Inferior parietal cortex (tissue), 1 donor: ENCODE measurements at regions not wholly inside any gene's neighbourhood (a gene's known extent, or its start where the extent isn't known, plus 50 kb on each side); places are given as distances from the start of the nearest gene placed in this dataset.

Experiments used
- DNase-seq: peaks from one replicate; pipeline ENCODE4 v3.0.0-alpha.2; 2016; ENCODE audit errors: extremely low spot score

DNA sequence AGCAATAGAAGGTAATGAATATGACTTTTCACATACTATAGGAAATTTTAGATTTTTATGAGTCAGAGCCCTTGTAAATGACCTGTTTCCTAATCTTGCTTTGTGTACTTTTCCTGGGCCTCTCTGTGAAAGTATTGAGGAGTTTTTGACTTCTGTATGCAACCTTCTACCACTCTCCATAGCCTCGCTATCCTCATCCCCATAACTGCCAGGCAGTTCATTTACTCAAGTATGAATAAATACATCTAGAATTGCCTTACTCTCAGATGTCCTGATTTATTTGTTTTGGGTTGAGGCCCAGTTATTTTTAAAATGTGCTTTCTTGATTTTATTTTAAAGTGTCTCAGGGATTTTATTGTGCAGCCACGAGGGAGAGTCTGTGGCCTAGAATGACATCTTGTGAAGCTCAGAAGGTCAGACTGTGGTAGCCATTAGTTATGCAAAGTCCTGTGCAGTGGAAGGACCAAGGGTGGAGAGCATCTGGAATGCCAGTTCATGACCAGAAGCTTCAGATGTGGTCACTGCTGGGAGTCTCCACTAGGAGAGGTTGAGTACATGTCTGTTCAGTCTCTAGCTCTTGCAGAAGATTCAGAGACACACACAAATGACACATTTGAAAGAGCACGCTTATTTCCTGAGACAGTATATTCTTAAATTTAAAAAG, 346.2 kb upstream of the IMPG1 start:
- no peak for DNase-seq

DNA sequence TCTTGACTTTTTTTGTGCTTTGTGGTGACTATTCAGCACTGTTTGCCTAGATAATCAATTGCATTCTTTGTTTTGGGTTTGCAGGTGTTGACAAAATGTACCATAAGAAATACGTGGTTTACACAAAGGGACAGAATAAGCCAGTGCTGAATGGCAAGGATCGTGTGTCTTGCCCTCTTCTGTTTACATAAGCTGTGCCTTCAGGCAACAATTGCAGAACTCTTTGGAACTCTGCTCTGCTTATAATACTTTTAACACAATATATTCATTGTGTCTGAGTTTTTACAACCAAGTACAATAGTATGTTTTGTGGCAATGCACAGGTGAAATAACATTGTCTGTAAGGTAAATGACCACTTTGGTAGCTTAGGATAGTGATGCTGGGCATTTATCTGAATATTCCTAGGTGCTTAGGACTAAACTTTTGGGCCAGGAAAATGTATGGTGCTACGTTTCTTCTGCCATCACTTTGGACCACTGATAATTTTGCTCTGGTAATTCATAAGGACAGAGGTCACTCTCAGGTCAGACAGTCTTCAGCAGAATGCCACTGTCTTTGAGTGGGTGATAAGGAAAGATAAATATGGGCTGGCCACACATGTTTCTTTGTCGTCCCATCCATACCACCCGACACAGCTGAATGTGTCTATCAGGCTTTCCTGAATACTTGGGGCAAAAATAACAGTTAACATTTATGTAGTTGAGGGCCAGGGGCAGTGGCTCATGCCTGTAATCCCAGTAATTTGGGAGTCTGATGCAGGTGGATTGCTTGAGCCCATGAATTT, 344.6 kb upstream of the IMPG1 start:
- no peak for DNase-seq

DNA sequence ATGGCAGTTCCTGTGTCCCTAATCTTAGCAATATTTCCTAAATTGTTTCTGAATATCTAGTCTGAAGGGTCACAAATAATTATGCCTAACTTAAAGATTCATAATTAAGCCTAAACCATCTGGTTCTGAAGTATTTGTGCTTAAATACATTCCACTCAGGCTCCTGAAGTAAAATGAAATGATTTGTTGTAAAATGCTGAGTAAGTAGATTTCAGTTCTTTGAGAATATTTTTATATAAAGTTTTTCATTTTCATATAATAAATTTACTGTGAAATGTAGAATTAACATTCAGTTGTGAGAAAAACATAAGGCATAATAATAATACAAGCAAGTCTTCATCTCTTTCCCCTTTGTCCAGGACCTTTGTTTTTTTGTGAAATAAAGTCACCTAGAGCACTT, 330.6 kb upstream of the IMPG1 start:
- no peak for DNase-seq

DNA sequence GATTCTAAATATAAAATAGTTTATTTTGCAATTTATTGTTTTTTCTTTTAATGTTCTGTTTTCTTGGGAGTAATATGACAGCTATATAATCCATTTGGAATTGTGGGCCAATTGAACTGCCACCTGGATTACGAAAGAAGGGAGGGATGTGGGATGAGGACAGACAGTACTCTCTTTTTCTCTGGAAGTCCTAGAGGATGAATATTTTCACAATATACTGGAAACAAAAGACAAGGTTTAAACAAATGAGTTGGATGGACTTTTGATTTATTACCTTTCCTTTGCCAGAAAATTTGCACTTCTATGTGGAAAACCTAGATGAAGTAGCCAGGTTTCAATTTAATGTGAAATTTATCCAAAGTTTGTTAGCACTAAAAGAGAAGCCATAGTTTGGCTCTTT, 325.5 kb upstream of the IMPG1 start:
- DNase-seq = no peak

DNA sequence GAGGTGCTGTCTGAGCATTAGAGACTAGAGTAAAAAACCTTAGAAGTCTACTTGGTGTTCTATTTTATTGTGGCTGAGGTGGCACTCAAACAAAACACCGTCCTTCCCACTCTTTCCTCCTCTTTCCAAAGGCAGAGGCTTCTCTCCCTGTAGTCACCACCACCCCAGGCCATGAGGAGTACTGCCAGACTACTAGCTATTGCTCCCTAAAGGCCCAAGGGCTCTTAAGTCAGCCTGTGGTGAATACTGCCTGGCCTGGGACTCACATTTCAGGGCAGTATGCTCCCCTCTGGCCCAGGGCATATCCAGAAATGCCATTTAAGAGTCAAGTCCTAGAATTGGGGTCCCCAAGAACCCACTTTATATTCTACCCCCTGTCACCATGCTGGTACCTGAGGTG, 309.7 kb upstream of the IMPG1 start:
- no peak for DNase-seq

DNA sequence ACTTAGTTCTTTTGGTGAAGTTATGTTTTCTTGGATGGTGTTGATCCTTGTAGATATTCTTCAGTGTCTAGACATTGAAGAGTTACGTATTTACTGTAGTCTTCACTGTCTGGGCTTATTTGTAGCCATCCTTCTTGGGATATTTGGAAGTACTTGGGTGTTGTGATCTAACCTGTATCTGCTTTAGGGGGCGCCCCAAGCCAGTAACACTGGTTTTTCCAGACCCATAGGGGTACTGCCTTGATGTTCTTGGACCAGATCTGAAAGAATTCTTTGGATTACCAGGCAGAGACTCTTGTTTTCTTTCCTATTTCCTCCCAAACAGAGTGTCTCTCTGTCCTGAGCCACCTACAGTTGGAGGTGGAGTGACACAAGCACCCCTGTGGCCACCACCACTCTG, 309.1 kb upstream of the IMPG1 start:
- no peak for DNase-seq

DNA sequence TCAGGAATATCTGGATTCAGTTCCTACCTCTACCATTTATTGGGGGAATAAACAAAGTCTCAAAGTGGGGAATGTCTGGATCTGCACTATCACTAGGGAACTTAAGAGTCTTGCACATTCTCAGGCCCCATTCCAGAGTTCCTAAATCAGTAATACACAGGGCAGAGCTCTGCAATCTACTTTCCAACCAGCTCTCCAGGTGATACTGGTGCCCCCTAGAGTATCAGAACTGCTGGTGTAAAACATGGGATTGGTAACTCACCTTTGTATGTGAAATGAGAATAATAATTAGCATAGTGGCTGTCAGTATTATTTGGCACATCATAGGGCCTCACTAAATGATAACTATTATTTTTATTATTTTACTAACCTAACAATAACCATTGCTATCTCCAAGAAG, 278.8 kb upstream of the IMPG1 start:
- DNase-seq = no peak

DNA sequence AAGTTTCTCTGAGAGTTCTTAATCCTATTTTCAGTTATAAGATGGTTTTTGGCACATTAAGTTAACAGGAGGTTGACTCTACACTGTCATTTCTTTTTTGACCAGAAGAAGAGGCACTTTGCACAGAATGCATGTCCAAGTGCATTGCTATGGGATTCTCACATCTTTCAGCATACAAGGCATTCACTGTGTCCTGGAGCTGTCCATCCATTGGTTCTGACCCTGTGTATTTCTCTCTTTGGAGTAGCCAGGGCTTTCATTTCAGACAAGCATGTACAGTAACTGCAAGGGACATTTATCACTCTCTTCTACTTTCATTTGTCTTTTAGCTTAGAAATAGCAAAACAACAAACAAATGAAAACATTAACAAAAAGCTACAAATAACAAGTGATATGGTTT, 275.1 kb upstream of the IMPG1 start:
- no peak for DNase-seq

DNA sequence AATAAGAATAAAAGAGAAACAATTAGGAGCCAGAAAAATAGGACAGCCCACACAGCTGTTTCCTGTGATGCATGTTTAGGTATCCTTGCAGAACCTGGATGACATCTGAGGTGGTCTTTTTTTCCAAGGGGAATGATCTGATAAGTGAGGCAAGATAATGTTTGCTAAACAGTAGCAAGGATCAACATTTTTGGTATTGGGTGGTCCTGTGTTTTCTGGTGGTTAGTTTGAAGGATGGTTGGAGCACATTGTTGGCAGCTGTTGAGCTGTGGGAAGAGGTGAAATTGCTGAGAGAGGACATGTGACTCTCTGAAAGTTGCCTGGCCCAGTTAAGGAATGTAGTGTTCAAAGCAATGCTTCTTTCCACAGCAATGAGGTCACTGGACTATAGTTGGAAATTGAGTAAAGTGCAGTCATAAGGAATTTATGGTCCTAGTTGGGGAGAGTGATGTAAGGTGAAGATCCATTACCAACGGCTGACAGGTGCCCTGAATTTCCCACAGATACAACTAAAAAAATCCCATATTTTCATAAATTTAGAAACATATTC, 270.2 kb upstream of the IMPG1 start:
- DNase-seq = no peak

DNA sequence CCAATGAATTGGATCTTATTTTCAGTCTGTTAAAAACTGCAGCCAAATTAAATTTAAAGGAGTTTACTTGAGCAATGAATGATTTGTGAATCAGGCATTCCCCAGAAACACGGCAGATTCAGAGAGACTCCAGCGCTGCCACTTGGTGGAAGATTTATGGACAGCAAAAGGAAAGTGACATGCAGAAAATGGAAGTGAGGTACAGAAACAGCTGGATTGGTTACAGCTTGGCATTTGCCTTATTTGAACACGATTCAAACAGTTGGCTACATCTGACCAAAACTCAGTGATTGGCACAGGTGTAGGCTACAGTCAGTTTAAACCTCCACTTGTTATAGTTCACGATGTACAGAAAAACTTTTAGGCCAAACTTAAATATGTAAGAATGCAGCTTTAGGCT, 257.6 kb upstream of the IMPG1 start:
- no peak for DNase-seq

DNA sequence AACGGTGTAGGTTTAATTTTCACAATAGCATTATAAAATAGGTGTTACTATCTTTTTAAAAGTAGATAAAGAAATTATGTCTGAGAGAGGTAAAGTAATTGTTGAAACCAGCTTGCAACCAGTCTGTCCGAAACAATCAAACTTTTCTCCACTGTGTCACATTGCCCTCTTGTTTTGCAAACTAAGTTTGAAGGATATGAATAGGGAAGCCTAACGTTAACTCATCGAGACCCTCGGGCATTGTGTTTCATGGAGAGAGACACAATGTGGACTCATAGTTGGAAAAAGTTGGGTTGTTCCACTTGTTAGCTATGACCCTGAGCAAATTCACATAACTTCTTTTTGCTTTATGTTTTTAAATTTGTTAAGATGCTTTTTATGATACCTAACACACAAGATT, 254.4 kb upstream of the IMPG1 start:
- DNase-seq = no peak
